Esophagus muscularis mucosa (tissue), 4 donors: ENCODE measurements at regions not wholly inside any gene's neighbourhood (a gene's known extent, or its start where the extent isn't known, plus 50 kb on each side); places are given as distances from the start of the nearest gene placed in this dataset.

Experiments
- DNase-seq: peaks from one replicate; pipeline ENCODE4 v3.0.0-alpha.2; 2017; ENCODE audit errors: extremely low spot score
- H3K27ac ChIP-seq, 4 donors: fragments of 200-600 bp; sonication (generic); replicated peaks in 1 of 4; 1 replicate in 3 of 4; 2 replicates in 1 of 4; pipeline ENCODE4 v1.5.1; 2016 to 2019; ENCODE audit warnings: mild to moderate bottlenecking in 1 of 4
- H3K27me3 ChIP-seq, 4 donors: fragments of 200-600 bp; sonication (generic); one replicate each; pipeline versions ENCODE4 v1.5.1 to v1.6.0; 2016 to 2019
- H3K36me3 ChIP-seq, 4 donors: fragments of 200-600 bp; sonication (generic); one replicate each; pipeline ENCODE4 v1.5.1; 2016 to 2019
- H3K4me1 ChIP-seq, 4 donors: fragments of 200-600 bp; sonication (generic); one replicate each; pipeline ENCODE4 v1.5.1; 2016 to 2019
- H3K4me3 ChIP-seq, 4 donors: fragments of 200-600 bp; sonication (generic); 1 replicate in 2 of 4; 2 replicates in 2 of 4; pipeline ENCODE4 v1.5.1; 2016 to 2019; ENCODE audit warnings: mild to moderate bottlenecking in 4 of 4, moderate library complexity in 1 of 4
- H3K9me3 ChIP-seq, 4 donors: fragments of 200-600 bp; sonication (generic); 1 replicate in 3 of 4; 2 replicates in 1 of 4; pipeline ENCODE4 v1.5.1; 2016 to 2019
- EP300 ChIP-seq: sonication (generic); formaldehyde crosslinking; IDR thresholded peaks from one replicate; pipeline ENCODE4 v1.6.1; 2017; ENCODE audit warnings: antibody characterized with exemption
- POLR2A ChIP-seq: fragments of 450-650 bp; IDR thresholded peaks from one replicate; pipeline ENCODE4 v1.6.1; 2017; ENCODE audit warnings: antibody characterized with exemption, moderate library complexity, mild to moderate bottlenecking, low read depth
- POLR2AphosphoS5 ChIP-seq, 2 donors: sonication (generic); formaldehyde crosslinking; IDR thresholded peaks; one replicate each; pipeline ENCODE4 v1.6.1; 2017; ENCODE audit warnings: antibody characterized with exemption in 2 of 2
- WGBS: methylation state at CpG from one replicate; pipeline ENCODE4 v1.1.5; 2018; 5-methylcytosine and 5-hydroxymethylcytosine counted together
- intact Hi-C: fragments of 100-400 bp; cut with DNase I; formaldehyde crosslinking; loops from one replicate; pipeline ENCODE4 v1.15.1; 2023
- TF ChIP-seq, protein P1 (sequence below), 3 experiments: fragments of 200-600 bp in 2 of 3; fragments of 450-650 bp in 1 of 3; sonication (generic) in 2 of 3; IDR thresholded peaks; one replicate each; pipeline ENCODE4 v1.5.1; 2017 to 2019; ENCODE audit warnings: antibody characterized with exemption in 3 of 3, mild to moderate bottlenecking in 2 of 3, moderate library complexity in 1 of 3

DNA sequence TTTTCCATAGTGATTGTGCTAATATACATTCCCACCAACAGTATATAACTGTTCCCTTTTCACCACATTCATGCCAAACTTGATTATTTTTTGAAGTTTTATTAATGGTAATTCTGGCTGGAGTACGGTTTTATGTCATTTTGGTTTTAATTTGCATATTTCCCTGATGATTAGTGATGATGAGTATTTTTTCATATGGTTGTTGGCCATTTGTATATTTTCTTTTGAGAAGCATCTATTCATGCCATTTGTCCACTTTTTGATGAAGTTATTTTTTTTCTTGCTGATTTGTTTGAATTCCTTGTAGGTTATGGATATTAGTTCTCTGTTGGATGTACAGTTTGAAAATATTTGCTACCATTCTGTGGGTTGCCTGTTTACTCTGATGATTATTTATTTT lies 484.4 kb upstream of the SPRY2 start:
- Histone ChIP-seq H3K4me3 (no peak overlapping the region), H3K36me3 (no peaks in the 10 kb centered on the region), H3K4me1 (no peaks in the 10 kb centered on the region), H3K9me3 (peaks cover 0 to 25% (median 12%) of the 10 kb centered on the region in 4 donors), H3K27ac (no peak overlapping the region), H3K27me3 (no peaks in the 10 kb centered on the region)
- no peak for DNase-seq
- WGBS, result 87% methylated on average over 1 of the region's 1 CpG
- TF ChIP-seq EP300 (no peak), POLR2AphosphoS5 (IDR thresholded peaks at IDR 0.05) (no peak), POLR2A (no peak)
- TF ChIP-seq, protein P1, sequence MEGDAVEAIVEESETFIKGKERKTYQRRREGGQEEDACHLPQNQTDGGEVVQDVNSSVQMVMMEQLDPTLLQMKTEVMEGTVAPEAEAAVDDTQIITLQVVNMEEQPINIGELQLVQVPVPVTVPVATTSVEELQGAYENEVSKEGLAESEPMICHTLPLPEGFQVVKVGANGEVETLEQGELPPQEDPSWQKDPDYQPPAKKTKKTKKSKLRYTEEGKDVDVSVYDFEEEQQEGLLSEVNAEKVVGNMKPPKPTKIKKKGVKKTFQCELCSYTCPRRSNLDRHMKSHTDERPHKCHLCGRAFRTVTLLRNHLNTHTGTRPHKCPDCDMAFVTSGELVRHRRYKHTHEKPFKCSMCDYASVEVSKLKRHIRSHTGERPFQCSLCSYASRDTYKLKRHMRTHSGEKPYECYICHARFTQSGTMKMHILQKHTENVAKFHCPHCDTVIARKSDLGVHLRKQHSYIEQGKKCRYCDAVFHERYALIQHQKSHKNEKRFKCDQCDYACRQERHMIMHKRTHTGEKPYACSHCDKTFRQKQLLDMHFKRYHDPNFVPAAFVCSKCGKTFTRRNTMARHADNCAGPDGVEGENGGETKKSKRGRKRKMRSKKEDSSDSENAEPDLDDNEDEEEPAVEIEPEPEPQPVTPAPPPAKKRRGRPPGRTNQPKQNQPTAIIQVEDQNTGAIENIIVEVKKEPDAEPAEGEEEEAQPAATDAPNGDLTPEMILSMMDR (IDR thresholded peaks at IDR 0.05), result no peak
- intact Hi-C loops, result no loop called here

DNA sequence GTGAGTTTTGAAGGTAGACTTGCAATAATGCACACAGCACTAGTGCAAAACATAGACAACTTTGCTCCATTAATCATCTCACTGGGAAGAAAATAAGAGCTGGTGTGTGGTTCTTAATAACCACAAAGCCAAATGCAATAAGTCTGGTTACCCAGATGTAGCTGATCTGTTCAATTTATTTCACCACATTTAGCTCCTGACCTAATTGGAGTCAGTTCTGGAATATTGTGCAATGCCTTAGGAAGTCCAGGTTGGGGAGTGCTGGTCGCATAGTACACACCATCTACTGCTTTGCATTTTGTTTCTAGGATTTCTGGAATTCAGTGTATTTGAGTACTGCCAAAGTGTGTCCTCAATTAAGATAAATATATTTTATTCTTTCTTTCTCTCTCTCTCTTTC lies 483.3 kb upstream of the SPRY2 start:
- peak overlapping the region in 1 of 4 donors; percentile 44 for H3K27ac ChIP-seq
- H3K9me3 ChIP-seq, result peaks cover 0 to 25% (median 10%) of the 10 kb centered on the region in 4 donors
- peak; percentile 13 to 33 for TF ChIP-seq POLR2AphosphoS5 (IDR thresholded peaks at IDR 0.05)
- TF ChIP-seq, protein P1 (IDR thresholded peaks at IDR 0.05), result no peak
- intact Hi-C loops, result no loop called here
- no peak for DNase-seq
- no peaks in the 10 kb centered on the region for H3K27me3 ChIP-seq
- WGBS, result 75% methylated on average over 1 of the region's 1 CpG
- H3K4me1 ChIP-seq, result no peaks in the 10 kb centered on the region
- H3K4me3 ChIP-seq, result no peak overlapping the region
- H3K36me3 ChIP-seq, result no peaks in the 10 kb centered on the region

DNA sequence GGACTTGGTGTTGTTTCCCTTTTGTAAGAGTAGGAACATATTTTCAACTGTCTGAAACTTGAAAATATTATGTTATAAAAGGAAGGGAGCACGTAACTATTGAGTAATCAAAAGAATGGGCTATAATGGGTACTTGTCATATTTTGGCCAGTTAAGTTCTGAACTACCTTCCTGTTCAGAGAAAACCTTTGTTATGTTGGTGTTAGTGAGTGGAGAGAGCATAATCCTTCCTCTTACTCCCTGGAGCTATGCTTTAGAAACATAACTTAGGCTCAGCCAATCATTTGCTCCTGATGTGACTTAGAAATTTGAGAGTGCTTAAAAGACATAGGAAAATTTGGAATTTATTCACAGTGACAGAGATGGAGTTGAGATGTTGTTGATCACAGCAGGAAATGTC lies 482.5 kb upstream of the SPRY2 start:
- H3K27ac ChIP-seq, result peak overlapping the region in 3 of 4 donors; percentile 21 to 44 (median 25)
- DNase-seq, result no peak
- WGBS, result 50% methylated on average over 1 of the region's 1 CpG
- no peaks in the 10 kb centered on the region for H3K27me3 ChIP-seq
- H3K36me3 ChIP-seq, result no peaks in the 10 kb centered on the region
- no peak overlapping the region for H3K4me3 ChIP-seq
- TF ChIP-seq POLR2AphosphoS5 (IDR thresholded peaks at IDR 0.05) (no peak), EP300 (no peak), POLR2A (no peak)
- TF ChIP-seq, protein P1 (IDR thresholded peaks at IDR 0.05), result no peak
- H3K9me3 ChIP-seq, result peaks cover 0 to 18% (median 4%) of the 10 kb centered on the region in 4 donors
- intact Hi-C loops, result no loop called here
- H3K4me1 ChIP-seq, result no peaks in the 10 kb centered on the region

DNA sequence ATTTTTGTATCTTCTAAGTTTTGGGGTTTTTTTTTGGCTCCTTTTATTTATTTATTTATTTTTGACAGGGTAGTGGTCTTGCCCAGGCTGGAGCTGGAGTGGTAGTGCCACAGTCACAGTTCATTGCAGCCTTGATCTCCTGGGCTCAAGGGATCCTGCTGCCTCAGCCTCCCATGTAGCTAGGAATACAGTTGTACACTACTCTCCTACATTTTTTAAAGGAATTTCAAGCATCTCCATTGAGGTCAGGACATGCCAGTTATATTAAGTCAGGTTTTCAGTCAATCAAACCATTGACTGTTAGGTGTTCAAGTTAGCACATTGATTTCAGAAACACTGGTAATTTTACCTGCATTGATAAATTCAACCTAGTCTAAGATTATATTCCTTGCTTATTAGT lies 480.5 kb upstream of the SPRY2 start:
- intact Hi-C loops, result no loop called here
- TF ChIP-seq POLR2AphosphoS5 (IDR thresholded peaks at IDR 0.05) (no peak), POLR2A (no peak), EP300 (no peak)
- TF ChIP-seq, protein P1 (IDR thresholded peaks at IDR 0.05), result no peak
- no peak overlapping the region for H3K4me3 ChIP-seq
- H3K27ac ChIP-seq, result no peak overlapping the region
- peaks cover 0 to 8% (median 0%) of the 10 kb centered on the region in 4 donors for H3K9me3 ChIP-seq
- no peaks in the 10 kb centered on the region for H3K27me3 ChIP-seq
- H3K36me3 ChIP-seq, result no peaks in the 10 kb centered on the region
- no peaks in the 10 kb centered on the region for H3K4me1 ChIP-seq
- no peak for DNase-seq

DNA sequence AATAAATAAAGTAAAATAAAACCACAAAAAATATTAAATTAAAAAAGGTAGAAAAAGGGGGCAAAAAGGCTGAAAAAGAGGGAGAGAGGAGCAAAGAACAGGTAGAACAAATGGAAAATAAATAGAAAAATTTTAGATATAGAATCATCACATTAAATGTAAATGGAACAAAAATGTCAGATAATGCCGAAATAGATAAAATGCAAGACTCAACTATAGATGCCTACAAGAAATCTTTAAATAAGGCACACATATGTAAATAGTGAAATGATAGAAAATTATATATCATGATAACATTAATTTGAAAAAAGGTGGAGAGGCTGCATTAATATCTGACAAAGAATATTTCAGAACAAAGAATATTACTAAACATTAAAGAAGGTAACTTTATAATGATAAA lies 477.1 kb upstream of the SPRY2 start:
- intact Hi-C loops, result no loop called here
- Histone ChIP-seq H3K27me3 (no peaks in the 10 kb centered on the region), H3K27ac (no peak overlapping the region), H3K4me1 (no peaks in the 10 kb centered on the region), H3K9me3 (no peaks in the 10 kb centered on the region), H3K36me3 (no peaks in the 10 kb centered on the region), H3K4me3 (no peak overlapping the region)
- no peak for DNase-seq
- TF ChIP-seq POLR2AphosphoS5 (IDR thresholded peaks at IDR 0.05), result no peak
- 100% methylated on average over 1 of the region's 1 CpG for WGBS
